PC-9 (cell line): ENCODE measurements at regions not wholly inside any gene's neighbourhood (a gene's known extent, or its start where the extent isn't known, plus 50 kb on each side); places are given as distances from the start of the nearest gene placed in this dataset.

Experiments used
- EZH2 ChIP-seq: fragments of 200-600 bp; sonication (generic); IDR thresholded peaks from 2 replicates; pipeline ENCODE4 v1.8.0; 2017; ENCODE audit warnings: antibody characterized with exemption, low read depth
- TF ChIP-seq, protein P1 (sequence below): fragments of 200-600 bp; sonication (generic); conservative IDR thresholded peaks from 2 replicates; pipeline ENCODE4 v1.6.1; 2017; ENCODE audit warnings: mixed run types, antibody characterized with exemption, mild to moderate bottlenecking, moderate library complexity

DNA sequence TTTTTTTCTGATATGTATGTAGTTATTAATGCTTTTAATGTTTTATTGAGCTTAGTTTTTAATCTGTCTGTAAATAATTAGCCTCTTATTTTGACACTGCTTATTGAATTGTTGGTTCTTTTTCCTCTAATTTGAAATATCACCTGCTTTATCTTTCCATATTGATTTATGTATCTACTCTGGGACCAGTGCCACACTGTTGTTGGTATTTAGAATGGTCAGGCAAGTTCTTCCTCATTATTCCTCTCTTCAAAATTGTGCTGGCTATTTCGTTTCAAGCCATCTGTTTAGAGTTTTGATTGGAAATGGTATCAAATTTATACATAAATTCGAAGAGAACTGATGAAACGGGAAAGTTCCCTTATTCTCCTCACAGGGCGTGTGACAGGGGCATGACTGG, 96.8 kb upstream of the APP start:
- TF ChIP-seq, protein P1, sequence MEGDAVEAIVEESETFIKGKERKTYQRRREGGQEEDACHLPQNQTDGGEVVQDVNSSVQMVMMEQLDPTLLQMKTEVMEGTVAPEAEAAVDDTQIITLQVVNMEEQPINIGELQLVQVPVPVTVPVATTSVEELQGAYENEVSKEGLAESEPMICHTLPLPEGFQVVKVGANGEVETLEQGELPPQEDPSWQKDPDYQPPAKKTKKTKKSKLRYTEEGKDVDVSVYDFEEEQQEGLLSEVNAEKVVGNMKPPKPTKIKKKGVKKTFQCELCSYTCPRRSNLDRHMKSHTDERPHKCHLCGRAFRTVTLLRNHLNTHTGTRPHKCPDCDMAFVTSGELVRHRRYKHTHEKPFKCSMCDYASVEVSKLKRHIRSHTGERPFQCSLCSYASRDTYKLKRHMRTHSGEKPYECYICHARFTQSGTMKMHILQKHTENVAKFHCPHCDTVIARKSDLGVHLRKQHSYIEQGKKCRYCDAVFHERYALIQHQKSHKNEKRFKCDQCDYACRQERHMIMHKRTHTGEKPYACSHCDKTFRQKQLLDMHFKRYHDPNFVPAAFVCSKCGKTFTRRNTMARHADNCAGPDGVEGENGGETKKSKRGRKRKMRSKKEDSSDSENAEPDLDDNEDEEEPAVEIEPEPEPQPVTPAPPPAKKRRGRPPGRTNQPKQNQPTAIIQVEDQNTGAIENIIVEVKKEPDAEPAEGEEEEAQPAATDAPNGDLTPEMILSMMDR, result no peak
- no peak for TF ChIP-seq EZH2
